ENCODE measurements at regions not wholly inside any gene's neighbourhood (a gene's known extent, or its start where the extent isn't known, plus 50 kb on each side); places are given as distances from the start of the nearest gene placed in this dataset.

- no peak for DNase-seq
Observed at GRCh38 chr5:77569409-77569808, 69.1 kb downstream of the OTP start.

GRCh38 chr5:77568555-77568954 is 70.0 kb downstream of the OTP start:
- DNase-seq: no peak

GRCh38 chr5:77568082-77568481 is 70.4 kb downstream of the OTP start:
- no peak for DNase-seq

GRCh38 chr5:77563475-77563874 is 71.4 kb upstream of the WDR41 start:
- peak; percentile 70 for DNase-seq

- DNase-seq: no peak
Observed at GRCh38 chr5:77561965-77562364, 69.8 kb upstream of the WDR41 start.

- DNase-seq: peak; percentile 30
Observed at GRCh38 chr5:77560677-77561263, 68.7 kb upstream of the WDR41 start.

GRCh38 chr5:77558266-77558665 is 66.2 kb upstream of the WDR41 start:
- DNase-seq: no peak

- no peak for DNase-seq
Observed at GRCh38 chr5:77550406-77550805, 58.3 kb upstream of the WDR41 start.

- DNase-seq: no peak
Observed at GRCh38 chr5:77545285-77545684, 53.2 kb upstream of the WDR41 start.
